CD4-positive, alpha-beta T cell treated with Interleukin-4 for 4 hours (primary cell): ENCODE measurements at regions not wholly inside any gene's neighbourhood (a gene's known extent, or its start where the extent isn't known, plus 50 kb on each side); places are given as distances from the start of the nearest gene placed in this dataset.

ENCODE experiments used
- DNase-seq: peaks from one replicate; pipeline ENCODE4 v3.0.0-alpha.2; 2020

GRCh38 chr17:33517746-33518145, 224.7 kb upstream of the ASIC2 start:
- no peak for DNase-seq

GRCh38 chr17:33519692-33520091, 226.6 kb upstream of the ASIC2 start:
- DNase-seq = no peak

DNA sequence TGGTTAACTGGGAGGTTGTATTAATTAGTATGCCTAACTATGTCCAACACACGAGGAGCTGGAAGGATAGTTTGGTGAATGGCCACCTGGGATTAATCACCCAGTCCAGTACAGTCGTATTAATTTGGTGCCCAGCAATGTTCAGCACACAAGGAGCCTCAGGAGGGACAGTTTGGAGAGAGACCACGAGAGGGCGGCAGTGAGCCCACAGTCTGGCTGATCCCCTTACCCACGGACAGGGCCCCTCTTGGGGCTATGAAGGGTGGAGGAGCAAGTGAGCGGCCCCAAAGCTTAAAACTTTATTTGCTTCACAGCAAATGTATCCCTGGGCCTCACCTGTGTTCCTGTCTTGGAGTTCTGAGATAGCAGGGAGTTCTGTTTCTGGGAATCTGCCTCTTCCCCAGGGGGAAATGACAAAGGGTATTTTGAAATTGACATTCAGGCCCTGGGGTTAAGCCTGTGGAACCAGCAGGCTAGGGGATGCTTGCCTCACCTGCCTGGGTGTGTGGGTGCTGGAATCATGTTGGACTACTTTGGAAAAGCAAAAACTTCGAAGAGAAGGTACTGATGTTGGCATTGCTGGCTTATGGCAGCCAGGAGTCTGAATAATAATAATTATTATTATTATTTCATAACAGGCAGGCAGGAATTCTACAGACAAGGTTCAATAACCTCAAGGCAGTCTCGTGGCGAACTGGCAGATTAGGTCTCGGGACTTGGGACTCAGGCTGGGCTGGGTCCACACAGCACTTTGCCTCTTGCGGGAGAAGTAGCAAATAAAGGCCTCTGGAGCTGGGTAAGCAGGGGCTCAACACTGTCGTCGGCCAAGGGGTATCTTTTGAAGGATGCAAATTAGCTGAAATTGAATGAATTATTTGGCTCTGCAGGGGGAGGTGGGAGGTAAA, 227.6 kb upstream of the ASIC2 start:
- peak; percentile 6 for DNase-seq

DNA sequence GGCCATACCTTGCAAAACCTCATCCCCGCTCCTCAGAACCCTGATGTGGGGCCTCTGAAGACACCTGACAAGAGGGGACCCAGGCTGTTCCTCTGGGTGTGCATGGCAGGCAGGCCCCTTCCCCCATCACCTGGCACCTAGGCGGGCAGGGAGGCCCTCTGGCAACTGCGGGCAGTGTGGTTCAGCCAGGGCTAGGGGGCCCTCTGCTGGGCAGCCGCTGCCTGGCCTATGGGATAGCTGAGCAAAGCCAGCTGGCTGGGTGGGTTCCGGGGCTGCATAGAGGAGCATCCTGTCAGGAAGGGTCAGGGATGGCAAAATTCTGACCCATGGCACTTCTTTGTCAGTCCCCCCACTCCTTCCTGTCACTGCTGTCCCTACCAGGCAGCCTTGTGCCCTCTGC, 228.7 kb upstream of the ASIC2 start:
- no peak for DNase-seq

DNA sequence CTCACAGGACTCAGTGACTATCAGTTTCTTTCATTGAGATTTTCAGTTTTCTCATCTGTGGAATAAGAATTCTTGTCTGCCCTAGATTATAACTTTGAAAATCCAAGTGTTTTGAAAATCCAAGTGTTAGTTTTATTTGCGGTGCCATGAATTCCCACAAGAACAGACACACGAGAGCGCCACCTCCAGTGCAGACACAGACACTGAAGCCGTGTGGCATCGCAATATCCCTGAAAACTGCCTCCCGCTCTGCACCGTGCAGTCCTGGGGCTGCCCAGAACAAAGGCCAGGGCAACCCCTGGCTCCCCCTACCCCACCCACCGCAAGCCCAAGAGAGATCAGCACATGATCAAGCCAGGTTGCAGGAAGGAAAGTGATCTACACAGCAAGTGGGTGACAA, 229.5 kb upstream of the ASIC2 start:
- DNase-seq = no peak

GRCh38 chr17:33523577-33523981, 230.5 kb upstream of the ASIC2 start:
- no peak for DNase-seq

- no peak for DNase-seq
Measured at GRCh38 chr17:33525186-33525585, 232.1 kb upstream of the ASIC2 start.

GRCh38 chr17:33526717-33527116, 233.6 kb upstream of the ASIC2 start:
- DNase-seq = no peak

DNA sequence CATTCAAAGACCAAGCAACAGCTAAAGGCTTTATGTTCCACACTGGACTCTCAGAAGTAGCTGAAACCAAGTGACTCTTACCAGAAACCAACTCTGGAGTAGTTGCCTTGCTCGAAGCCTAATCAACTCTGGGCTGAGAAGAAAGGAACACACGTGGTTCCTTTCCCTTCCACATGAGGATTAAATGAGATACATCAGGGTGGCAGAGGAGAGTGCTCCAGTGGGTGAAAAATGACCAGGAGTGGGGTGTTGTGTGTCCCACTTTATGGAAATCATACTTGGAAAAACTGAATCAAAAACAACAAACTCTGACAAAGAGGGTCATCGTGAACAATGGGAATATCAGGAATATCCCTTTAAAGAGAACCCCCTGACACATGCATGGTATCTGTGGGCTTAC, 234.2 kb upstream of the ASIC2 start:
- DNase-seq = no peak

- no peak for DNase-seq
Measured at GRCh38 chr17:33528846-33529245, 235.8 kb upstream of the ASIC2 start.

GRCh38 chr17:33529816-33530215, 236.7 kb upstream of the ASIC2 start:
- no peak for DNase-seq

DNA sequence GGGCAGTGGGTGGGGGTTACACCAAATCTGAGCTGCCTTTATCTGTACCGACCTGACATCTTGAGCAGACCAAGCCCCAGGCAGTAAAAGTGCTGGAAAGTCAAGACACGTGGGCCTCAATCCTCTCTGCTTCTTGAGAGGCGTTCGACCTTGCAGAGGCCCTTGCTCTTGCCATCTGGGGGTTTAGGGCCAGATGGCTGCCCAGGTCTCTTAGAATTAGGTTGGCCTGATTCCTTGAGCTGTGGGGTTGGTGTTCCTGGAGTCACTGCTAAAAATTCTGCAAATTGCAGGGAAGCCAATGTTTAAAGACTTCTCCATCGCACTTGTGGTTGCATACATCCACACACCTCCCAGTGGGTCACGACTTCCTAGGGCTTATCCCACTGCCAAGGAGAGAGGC, 238.2 kb upstream of the ASIC2 start:
- DNase-seq = no peak

GRCh38 chr17:33534087-33534486, 241.0 kb upstream of the ASIC2 start:
- no peak for DNase-seq

- no peak for DNase-seq
Measured at GRCh38 chr17:33545124-33545523, 252.0 kb upstream of the ASIC2 start.

DNA sequence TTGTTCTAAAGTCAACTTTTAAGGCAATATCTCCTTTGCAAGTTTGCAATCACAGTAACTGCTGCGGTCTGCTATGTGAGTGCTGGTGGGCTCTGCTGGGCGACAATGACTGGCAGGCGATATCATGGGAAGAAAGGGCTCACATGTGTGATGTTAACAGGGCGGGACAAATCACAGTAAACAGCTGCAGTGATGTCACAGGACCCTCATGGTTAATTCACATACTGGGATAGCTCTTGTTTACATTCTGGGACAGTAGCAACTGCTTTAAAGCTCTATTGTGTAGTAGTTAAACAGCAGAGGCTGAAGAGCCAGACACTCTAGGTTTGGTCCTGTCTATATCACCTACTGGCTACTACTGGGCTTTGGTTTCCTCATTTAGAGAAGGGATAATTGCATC, 257.2 kb upstream of the ASIC2 start:
- DNase-seq = no peak

DNA sequence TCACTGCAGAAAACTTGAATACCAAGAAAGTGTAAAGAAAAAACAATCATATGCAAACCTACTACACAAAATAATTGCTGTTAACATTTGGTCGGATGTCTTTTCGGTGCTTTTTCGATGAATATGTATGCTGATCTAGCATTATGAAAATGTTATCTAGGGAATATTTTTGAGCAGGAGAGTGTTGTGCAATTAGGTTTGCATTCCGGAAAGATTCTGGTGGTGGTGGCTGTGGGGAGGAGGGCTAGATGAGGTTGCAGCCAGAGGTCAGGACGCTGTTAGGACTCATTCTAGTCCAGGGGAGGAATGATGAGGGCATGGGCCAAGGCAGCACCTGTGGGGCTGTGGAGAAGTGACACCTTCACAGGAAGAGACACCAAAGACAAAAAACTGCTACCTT, 258.0 kb upstream of the ASIC2 start:
- no peak for DNase-seq

DNA sequence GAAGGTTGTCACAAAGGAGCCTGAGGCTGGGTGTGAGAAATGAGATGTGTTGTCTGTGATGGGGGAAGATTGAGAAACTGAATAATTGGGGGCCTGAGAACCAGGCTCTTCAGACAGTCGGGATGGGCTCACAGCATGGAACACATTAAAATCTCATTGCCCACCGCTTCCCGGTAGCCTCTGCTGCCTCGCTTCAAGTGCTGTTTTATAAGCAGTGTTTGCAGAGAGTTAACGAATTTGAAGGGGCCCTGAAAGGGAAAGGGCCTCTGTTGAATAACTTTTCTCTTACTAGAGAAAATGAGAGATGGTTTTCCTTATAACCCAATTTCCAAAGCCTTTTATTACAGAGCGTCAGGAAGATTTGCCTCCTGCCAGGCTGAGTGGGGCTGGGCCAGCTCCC, 258.8 kb upstream of the ASIC2 start:
- no peak for DNase-seq

DNA sequence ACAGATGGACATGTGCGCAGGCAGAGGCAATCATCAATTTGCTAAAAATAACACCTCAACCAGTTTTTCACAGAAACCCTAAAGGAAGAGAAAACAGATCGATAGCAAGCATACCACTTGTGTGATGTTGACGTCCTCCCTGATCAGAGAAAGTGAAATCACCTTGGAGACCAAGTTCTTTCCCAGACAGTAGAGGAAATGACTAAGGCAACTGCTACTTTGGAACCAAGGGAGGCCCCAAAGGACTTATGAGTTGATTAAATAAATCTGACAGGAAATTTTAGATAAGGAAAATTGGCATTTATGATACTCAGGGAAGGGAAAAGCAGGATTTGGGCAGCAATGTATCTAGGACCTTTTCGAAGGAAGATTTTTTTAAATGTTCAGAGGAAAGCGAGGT, 267.1 kb upstream of the ASIC2 start:
- DNase-seq = no peak

- no peak for DNase-seq
Measured at GRCh38 chr17:33560871-33561270, 267.8 kb upstream of the ASIC2 start.

GRCh38 chr17:33561569-33562334, 268.7 kb upstream of the ASIC2 start:
- DNase-seq = no peak

DNA sequence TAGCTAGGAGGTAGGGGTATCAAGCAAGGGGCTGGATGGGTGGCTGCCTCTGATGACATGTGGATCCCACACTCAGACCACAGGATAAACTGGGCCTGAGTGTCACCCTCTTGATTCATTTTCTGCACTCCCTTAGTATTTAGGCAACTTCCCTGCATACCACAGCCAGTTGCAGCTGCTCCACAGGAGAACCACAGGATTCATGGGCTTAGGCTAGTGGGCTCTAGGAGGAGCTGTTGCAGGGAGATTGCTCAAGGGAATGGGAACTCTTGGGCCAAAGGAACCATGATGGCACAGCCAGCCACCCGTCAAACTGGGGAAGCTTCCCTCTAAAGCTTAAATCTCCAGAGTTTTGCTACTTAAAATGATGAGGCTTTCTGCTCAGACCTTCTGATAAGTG, 269.7 kb upstream of the ASIC2 start:
- no peak for DNase-seq

- DNase-seq = no peak
Measured at GRCh38 chr17:33564146-33564545, 271.1 kb upstream of the ASIC2 start.

- no peak for DNase-seq
Measured at GRCh38 chr17:33567223-33567622, 274.1 kb upstream of the ASIC2 start.

GRCh38 chr17:33572615-33573014, 279.5 kb upstream of the ASIC2 start:
- DNase-seq = no peak
